Upper lobe of right lung (tissue), 1 donor: ENCODE measurements at regions not wholly inside any gene's neighbourhood (a gene's known extent, or its start where the extent isn't known, plus 50 kb on each side); places are given as distances from the start of the nearest gene placed in this dataset.

ENCODE experiments used
- ATAC-seq: fragments of 200-7000 bp; cut with Tn5 transposase; one replicate; pipeline ENCODE4 v1.9.1; 2020; ENCODE audit warnings: mild to moderate bottlenecking, moderate library complexity
- DNase-seq: peaks from one replicate; pipeline ENCODE4 v3.0.0-alpha.2; 2020
- H3K27ac ChIP-seq: fragments of 200-600 bp; one replicate; pipeline ENCODE4 v1.8.0; 2022
- H3K27me3 ChIP-seq: fragments of 200-600 bp; one replicate; pipeline ENCODE4 v1.8.0; 2022; ENCODE audit warnings: mild to moderate bottlenecking
- H3K36me3 ChIP-seq: fragments of 200-600 bp; one replicate; pipeline ENCODE4 v1.8.0; 2022
- H3K4me1 ChIP-seq: fragments of 200-600 bp; one replicate; pipeline ENCODE4 v1.8.0; 2022
- H3K4me3 ChIP-seq: fragments of 200-600 bp; one replicate; pipeline ENCODE4 v1.8.0; 2022; ENCODE audit warnings: mild to moderate bottlenecking
- H3K9me3 ChIP-seq: fragments of 200-600 bp; one replicate; pipeline ENCODE4 v1.8.0; 2022
- CTCF ChIP-seq: fragments of 200-600 bp; IDR thresholded peaks from one replicate; pipeline ENCODE4 v1.8.0; 2022; ENCODE audit warnings: antibody characterized with exemption
- intact Hi-C: fragments of 100-400 bp; cut with DNase I; formaldehyde crosslinking; loops from one replicate; pipeline ENCODE4 v1.11.0; 2022
- donor health status: DM: no; HTN: yes; CAD: no; lungs with severe emphysema.

DNA sequence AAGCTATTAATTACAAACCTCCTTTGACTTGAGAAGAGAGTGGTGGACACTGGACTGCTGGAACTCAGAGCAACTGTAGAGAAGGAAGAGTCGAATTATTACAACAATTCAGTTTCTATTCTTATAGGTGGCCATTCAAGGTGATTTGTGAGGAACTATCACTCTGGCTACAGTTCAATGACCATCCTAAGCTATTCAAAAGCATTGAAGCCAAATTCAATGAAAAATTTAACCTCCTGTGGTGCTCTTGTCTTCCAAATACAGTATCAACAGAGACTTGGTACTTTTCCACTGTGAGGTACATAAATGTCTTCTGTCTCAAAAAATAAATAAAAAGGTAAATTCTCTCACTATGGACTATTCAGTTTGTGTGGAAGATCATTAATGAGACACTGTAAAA, 513.3 kb upstream of the SEMA6D start:
- Histone ChIP-seq H3K27me3 (no peaks in the 10 kb centered on the region), H3K36me3 (no peaks in the 10 kb centered on the region), H3K9me3 (no peaks in the 10 kb centered on the region), H3K4me1 (no peaks in the 10 kb centered on the region), H3K4me3 (no peak overlapping the region), H3K27ac (no peak overlapping the region)
- TF ChIP-seq CTCF, result no peak
- intact Hi-C loops, result no loop called here
- ATAC-seq, result no peak
- DNase-seq, result no peak

DNA sequence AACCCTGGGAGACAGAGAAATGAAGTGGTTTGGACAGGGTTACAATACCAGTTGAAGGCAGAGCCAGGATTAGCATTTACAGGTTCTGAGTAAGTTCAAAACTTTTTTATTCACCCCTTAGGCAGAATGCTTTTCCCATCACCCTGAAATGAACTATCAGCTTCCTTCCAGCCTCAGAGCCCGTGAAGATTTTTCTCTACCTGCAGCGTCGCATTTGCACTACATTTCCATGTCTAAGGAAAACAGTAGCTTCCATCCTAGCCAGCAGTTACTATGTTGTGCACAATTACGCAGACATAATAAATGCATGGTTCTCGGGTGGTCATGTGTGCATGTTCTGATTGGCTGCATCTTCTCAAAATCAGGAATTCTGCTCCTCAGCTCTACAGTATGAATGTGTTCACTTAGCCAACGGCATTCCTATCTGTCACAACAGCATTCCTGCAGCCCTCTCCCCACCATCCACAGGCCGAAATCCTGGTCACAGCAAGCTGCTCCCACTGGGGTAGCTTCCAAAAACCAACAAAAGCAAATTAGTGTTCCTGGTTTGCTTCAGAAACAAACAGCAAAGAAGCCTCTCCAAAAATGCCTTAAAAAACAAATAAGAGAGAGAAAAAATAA, 510.8 kb upstream of the SEMA6D start:
- Histone ChIP-seq H3K27ac (no peak overlapping the region), H3K4me3 (no peak overlapping the region), H3K9me3 (no peaks in the 10 kb centered on the region), H3K4me1 (no peaks in the 10 kb centered on the region), H3K36me3 (no peaks in the 10 kb centered on the region), H3K27me3 (no peaks in the 10 kb centered on the region)
- no peak for ATAC-seq
- no peak for DNase-seq
- no peak for TF ChIP-seq CTCF
- intact Hi-C loops, result no loop called here

DNA sequence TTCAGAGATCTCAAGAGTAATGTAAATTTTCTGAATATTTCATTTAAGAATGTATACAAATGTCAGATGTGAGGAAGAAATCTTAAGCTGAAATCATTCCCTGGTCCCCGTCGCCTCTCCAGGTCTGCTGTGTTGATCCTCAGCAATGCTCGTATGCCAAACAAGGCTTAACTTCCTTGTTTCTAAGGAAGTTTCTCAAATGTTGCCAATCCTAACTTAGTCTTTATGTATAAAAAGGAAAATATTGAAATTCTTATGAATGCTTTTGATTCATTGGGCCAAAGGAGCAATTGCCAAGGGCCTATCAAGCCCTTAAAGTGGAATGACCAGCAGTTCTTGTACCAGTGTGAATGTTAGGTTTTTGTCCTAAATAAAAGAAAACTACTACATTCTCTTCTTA, 507.7 kb upstream of the SEMA6D start:
- Histone ChIP-seq H3K4me1 (no peaks in the 10 kb centered on the region), H3K27ac (no peak overlapping the region), H3K9me3 (no peaks in the 10 kb centered on the region), H3K27me3 (no peaks in the 10 kb centered on the region), H3K36me3 (no peaks in the 10 kb centered on the region), H3K4me3 (no peak overlapping the region)
- intact Hi-C loops, result no loop called here
- TF ChIP-seq CTCF, result no peak
- no peak for ATAC-seq
- DNase-seq, result no peak

- TF ChIP-seq CTCF, result no peak
- Histone ChIP-seq H3K4me3 (no peak overlapping the region), H3K4me1 (no peaks in the 10 kb centered on the region), H3K36me3 (no peaks in the 10 kb centered on the region), H3K9me3 (no peaks in the 10 kb centered on the region), H3K27me3 (no peaks in the 10 kb centered on the region), H3K27ac (no peak overlapping the region)
- intact Hi-C loops, result no loop called here
- DNase-seq (no peak), ATAC-seq (no peak)
Measured at GRCh38 chr15:47212222-47213010, 504.9 kb upstream of the SEMA6D start.

GRCh38 chr15:47213883-47214282, 503.4 kb upstream of the SEMA6D start:
- no peaks in the 10 kb centered on the region for H3K4me1 ChIP-seq
- intact Hi-C loops, result no loop called here
- H3K27ac ChIP-seq, result no peak overlapping the region
- DNase-seq, result no peak
- H3K4me3 ChIP-seq, result no peak overlapping the region
- no peak for TF ChIP-seq CTCF
- no peaks in the 10 kb centered on the region for H3K9me3 ChIP-seq
- H3K36me3 ChIP-seq, result no peaks in the 10 kb centered on the region
- ATAC-seq, result no peak
- no peaks in the 10 kb centered on the region for H3K27me3 ChIP-seq
